ENCODE measurements at regions not wholly inside any gene's neighbourhood (a gene's known extent, or its start where the extent isn't known, plus 50 kb on each side); places are given as distances from the start of the nearest gene placed in this dataset.

GRCh38 chr18:10061566-10062140 is 147.8 kb downstream of the VAPA start:
- no peak for TF ChIP-seq EZH2 (IDR thresholded peaks at IDR 0.05; ENCODE audit: insufficient read depth, poor library complexity, severe bottlenecking)
- TF ChIP-seq EZH2phosphoT487 (IDR thresholded peaks at IDR 0.05; ENCODE audit: insufficient read depth, low read depth): no peak

All from GM23248 (cell line).